ENCODE measurements at regions not wholly inside any gene's neighbourhood (a gene's known extent, or its start where the extent isn't known, plus 50 kb on each side); places are given as distances from the start of the nearest gene placed in this dataset.

DNA sequence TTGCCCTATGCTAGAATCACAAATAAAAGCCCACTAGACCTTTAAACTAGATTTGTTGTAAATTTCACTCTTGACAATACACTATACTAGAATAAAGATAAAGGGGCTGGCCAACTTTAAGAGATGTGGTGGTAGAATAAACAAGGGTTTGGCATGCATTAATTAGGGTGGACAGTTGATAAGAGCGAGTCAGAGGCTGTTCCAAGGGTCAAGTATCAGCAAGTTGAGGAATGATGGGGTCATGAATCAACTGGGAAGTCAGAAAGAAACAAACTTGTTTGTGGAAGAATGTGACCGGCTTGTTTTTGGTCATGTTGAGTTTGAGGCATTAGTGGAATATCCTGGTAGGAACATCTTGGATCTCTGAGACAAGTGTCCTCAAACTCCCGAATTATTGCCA is 398.3 kb upstream of the TNP1 start:
- CTCF ChIA-PET = no interaction called here
- TF ChIP-seq ARNT (IDR thresholded peaks at IDR 0.05) = no peak
- no peak for TF ChIP-seq FOXM1 (IDR thresholded peaks at IDR 0.05; ENCODE audit: borderline replicate concordance)
- TF ChIP-seq LEF1 (IDR thresholded peaks at IDR 0.05; ENCODE audit: borderline replicate concordance) = no peak
- POLR2A ChIA-PET = no interaction called here
- no peak for DNase-seq (ENCODE audit: extremely low spot score)

DNA sequence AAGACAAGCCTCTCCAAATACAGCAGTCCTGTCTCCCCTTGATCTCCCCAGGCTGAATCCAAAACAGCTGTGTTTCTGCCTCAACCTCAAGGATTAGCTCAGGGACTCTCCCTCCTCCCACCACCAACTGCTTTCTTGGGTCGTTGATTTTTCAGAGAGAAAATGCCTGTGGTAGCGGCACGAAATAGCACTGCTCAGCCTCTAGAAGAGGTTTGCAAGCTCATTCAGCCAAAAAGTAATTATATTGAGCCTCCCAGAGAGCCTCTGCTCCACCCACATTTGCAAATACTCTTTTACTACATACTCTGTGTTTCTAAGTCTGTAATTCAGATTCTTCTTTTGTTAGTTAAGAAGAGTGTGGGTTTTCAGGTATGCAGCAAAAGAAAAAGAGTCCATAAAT is 396.4 kb upstream of the TNP1 start:
- no peak for DNase-seq (ENCODE audit: extremely low spot score)
- ChIA-PET CTCF (no interaction called here), POLR2A (no interaction called here)
- TF ChIP-seq FOXA1 (IDR thresholded peaks at IDR 0.05) = no peak
- TF ChIP-seq FOXM1 (IDR thresholded peaks at IDR 0.05; ENCODE audit: borderline replicate concordance) = no peak
- TF ChIP-seq ARNT (IDR thresholded peaks at IDR 0.05) = no peak
- no peak for TF ChIP-seq FOXK2 (IDR thresholded peaks at IDR 0.05)
- TF ChIP-seq L3MBTL2 (conservative IDR thresholded peaks at IDR 0.05) = no peak
- no peak for TF ChIP-seq ELF4 (IDR thresholded peaks at IDR 0.05)
- no peak for TF ChIP-seq CTBP1 (IDR thresholded peaks at IDR 0.05; ENCODE audit: borderline replicate concordance)
- no peak for TF ChIP-seq HDGF (IDR thresholded peaks at IDR 0.05; ENCODE audit: borderline replicate concordance)
- no peak for TF ChIP-seq ZNF384 (IDR thresholded peaks at IDR 0.05)
- no peak for TF ChIP-seq BHLHE40 (IDR thresholded peaks at IDR 0.05; ENCODE audit: borderline replicate concordance)
- no peak for TF ChIP-seq TARDBP (IDR thresholded peaks at IDR 0.05)
- no peak for TF ChIP-seq SP1 (IDR thresholded peaks at IDR 0.05)
- TF ChIP-seq SUZ12 (IDR thresholded peaks at IDR 0.05) = no peak
- TF ChIP-seq, protein P1, sequence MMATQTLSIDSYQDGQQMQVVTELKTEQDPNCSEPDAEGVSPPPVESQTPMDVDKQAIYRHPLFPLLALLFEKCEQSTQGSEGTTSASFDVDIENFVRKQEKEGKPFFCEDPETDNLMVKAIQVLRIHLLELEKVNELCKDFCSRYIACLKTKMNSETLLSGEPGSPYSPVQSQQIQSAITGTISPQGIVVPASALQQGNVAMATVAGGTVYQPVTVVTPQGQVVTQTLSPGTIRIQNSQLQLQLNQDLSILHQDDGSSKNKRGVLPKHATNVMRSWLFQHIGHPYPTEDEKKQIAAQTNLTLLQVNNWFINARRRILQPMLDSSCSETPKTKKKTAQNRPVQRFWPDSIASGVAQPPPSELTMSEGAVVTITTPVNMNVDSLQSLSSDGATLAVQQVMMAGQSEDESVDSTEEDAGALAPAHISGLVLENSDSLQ (IDR thresholded peaks at IDR 0.05) = no peak
- TF ChIP-seq NFRKB (IDR thresholded peaks at IDR 0.05) = no peak
- no peak for TF ChIP-seq LEF1 (IDR thresholded peaks at IDR 0.05; ENCODE audit: borderline replicate concordance)

DNA sequence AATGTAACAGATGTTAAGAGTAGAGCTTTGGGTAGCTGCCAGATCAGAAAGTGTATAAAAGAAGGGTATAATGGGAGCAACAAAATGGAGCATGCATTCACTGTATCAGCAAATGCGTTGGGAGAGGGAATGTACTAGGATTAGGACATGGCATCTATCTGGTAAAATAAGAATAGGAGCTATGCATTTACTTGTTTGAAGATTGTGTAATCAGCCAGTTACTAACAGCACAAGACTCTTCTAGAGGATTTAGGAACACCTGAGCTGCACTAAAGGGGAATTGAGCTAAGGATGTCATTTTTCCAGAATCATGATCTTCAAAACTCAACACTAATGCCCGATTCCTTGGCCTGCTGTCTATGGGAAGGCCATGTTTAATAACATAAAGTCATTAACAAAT is 394.2 kb upstream of the TNP1 start:
- ChIA-PET CTCF (no interaction called here), POLR2A (no interaction called here)
- TF ChIP-seq NFRKB (IDR thresholded peaks at IDR 0.05) (no peak), ZNF384 (IDR thresholded peaks at IDR 0.05) (no peak), TARDBP (IDR thresholded peaks at IDR 0.05) (no peak), FOXK2 (IDR thresholded peaks at IDR 0.05) (no peak), LEF1 (IDR thresholded peaks at IDR 0.05; ENCODE audit: borderline replicate concordance) (no peak), CTBP1 (IDR thresholded peaks at IDR 0.05; ENCODE audit: borderline replicate concordance) (no peak), FOXA1 (IDR thresholded peaks at IDR 0.05) (no peak), HDGF (IDR thresholded peaks at IDR 0.05; ENCODE audit: borderline replicate concordance) (no peak), L3MBTL2 (conservative IDR thresholded peaks at IDR 0.05) (no peak)
- no peak for DNase-seq (ENCODE audit: extremely low spot score)

DNA sequence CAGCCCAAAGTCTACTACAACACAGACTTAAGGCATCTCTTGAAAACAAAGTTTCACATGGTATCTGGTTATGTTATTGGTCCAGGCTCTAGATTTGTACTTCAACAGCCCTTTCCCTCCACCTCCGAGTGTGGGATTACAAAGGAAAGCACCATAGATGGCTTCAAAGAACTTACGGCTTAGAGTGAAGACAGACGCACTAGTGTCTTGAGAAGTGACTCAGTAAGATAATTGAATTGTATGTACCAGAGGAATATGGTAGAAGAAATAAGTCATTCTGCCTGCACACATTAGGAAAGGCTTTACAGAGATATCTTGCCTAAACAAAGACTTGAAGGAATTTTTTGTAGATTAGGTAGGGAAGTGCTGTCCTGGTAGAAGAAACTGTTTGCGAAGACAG is 392.3 kb upstream of the TNP1 start:
- no peak for DNase-seq (ENCODE audit: extremely low spot score)
- ChIA-PET CTCF (no interaction called here), POLR2A (no interaction called here)
- TF ChIP-seq SP1 (IDR thresholded peaks at IDR 0.05) = no peak
- no peak for TF ChIP-seq NFRKB (IDR thresholded peaks at IDR 0.05)
- TF ChIP-seq FOXM1 (IDR thresholded peaks at IDR 0.05; ENCODE audit: borderline replicate concordance) = no peak
- no peak for TF ChIP-seq HDGF (IDR thresholded peaks at IDR 0.05; ENCODE audit: borderline replicate concordance)
- TF ChIP-seq CTBP1 (IDR thresholded peaks at IDR 0.05; ENCODE audit: borderline replicate concordance) = no peak
- TF ChIP-seq ARNT (IDR thresholded peaks at IDR 0.05) = no peak
- TF ChIP-seq ZNF384 (IDR thresholded peaks at IDR 0.05) = no peak
- TF ChIP-seq ELF4 (IDR thresholded peaks at IDR 0.05) = no peak
- TF ChIP-seq SUZ12 (IDR thresholded peaks at IDR 0.05) = no peak
- TF ChIP-seq TARDBP (IDR thresholded peaks at IDR 0.05) = no peak
- no peak for TF ChIP-seq BHLHE40 (IDR thresholded peaks at IDR 0.05; ENCODE audit: borderline replicate concordance)
- TF ChIP-seq FOXK2 (IDR thresholded peaks at IDR 0.05) = no peak
- no peak for TF ChIP-seq FOXA1 (IDR thresholded peaks at IDR 0.05)
- TF ChIP-seq LEF1 (IDR thresholded peaks at IDR 0.05; ENCODE audit: borderline replicate concordance) = no peak

DNA sequence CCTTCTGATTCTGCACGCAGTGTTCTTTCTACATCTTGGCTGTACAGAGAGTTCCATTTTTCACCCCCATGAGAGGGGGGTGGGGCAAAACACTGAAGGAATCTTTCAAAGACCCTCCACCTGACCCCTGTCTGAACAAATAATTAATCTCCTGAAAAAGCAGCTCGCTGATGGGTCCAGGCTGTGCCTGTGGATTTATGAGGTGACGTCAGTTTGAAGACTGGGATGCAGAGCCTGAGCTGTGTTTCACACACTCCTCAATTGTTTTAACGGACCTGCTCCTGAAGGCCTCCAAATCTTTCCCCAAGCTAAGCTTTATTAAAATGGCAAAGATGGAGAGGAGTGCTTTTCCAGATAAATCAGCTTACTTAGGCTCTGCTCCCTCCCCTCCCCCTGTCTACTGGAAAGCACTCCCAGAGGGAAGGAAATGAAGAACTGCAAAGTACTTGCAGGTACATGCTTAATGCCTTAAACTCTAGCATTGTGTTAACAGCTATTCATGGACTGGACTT is 390.2 kb upstream of the TNP1 start:
- TF ChIP-seq L3MBTL2 (conservative IDR thresholded peaks at IDR 0.05) = no peak
- no peak for TF ChIP-seq HDGF (IDR thresholded peaks at IDR 0.05; ENCODE audit: borderline replicate concordance)
- TF ChIP-seq, protein P1 (IDR thresholded peaks at IDR 0.05) = peak; percentile 79
- POLR2A ChIA-PET = interaction anchor here (0.8 kb wide), 1 partner anchor 552 kb away, joined by 3 read pairs; no protein-coding TSS in a partner anchor
- CTCF ChIA-PET = no interaction called here

DNA sequence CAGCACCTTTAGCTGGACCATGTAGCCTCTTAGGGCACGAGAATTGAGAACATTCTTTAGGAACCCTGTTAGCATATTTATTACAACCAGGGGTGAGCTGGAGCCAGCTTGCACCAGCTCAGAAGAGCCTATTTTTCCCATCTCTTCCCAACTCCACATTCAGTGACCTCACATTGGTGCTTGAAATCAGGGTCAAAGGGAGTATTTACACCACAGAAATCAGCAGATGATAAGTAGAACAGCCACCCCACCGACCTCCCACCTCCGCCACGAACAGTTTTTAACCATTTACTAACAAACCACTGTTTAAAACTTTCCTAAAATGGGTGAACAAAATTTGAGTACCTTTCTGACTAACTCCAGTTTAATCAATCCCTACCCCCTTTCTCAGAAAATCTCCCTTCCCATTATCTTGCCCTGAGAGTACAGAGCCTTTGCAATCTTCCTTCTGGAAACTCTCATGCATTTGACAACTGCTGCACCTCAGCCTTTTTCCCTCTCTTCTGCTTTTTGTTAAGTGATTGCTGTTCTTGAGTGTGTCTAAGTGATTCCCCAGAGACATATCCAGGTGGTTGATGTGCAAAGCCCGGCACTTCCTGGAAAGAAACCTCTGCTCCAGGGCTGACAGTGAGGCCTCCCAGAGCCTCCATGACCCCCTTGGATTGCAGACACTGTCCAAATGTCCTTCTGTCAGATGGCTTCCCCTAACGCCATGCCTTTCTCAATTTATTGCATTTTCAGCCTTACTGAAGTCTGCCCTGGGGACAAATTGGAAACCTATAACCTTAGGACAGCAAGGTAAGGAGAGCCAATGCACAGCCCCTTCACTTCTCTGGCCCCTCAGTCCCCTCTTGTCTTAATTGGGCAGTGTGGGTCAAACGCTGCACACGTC is 389.5 kb upstream of the TNP1 start:
- TF ChIP-seq FOXK2 (IDR thresholded peaks at IDR 0.05) = no peak
- TF ChIP-seq ZNF384 (IDR thresholded peaks at IDR 0.05) = no peak
- TF ChIP-seq FOXM1 (IDR thresholded peaks at IDR 0.05; ENCODE audit: borderline replicate concordance) = no peak
- no peak for TF ChIP-seq BHLHE40 (IDR thresholded peaks at IDR 0.05; ENCODE audit: borderline replicate concordance)
- TF ChIP-seq SUZ12 (IDR thresholded peaks at IDR 0.05) = no peak
- no peak for TF ChIP-seq CTBP1 (IDR thresholded peaks at IDR 0.05; ENCODE audit: borderline replicate concordance)
- no peak for TF ChIP-seq NFRKB (IDR thresholded peaks at IDR 0.05)
- TF ChIP-seq LEF1 (IDR thresholded peaks at IDR 0.05; ENCODE audit: borderline replicate concordance) = no peak
- no peak for TF ChIP-seq ARNT (IDR thresholded peaks at IDR 0.05)
- no peak for TF ChIP-seq FOXA1 (IDR thresholded peaks at IDR 0.05)
- no peak for TF ChIP-seq HDGF (IDR thresholded peaks at IDR 0.05; ENCODE audit: borderline replicate concordance)
- TF ChIP-seq ELF4 (IDR thresholded peaks at IDR 0.05) = no peak
- TF ChIP-seq, protein P1 (IDR thresholded peaks at IDR 0.05) = no peak
- no peak for TF ChIP-seq TARDBP (IDR thresholded peaks at IDR 0.05)
- TF ChIP-seq L3MBTL2 (conservative IDR thresholded peaks at IDR 0.05) = no peak
- TF ChIP-seq SP1 (IDR thresholded peaks at IDR 0.05) = no peak
- ChIA-PET CTCF (no interaction called here), POLR2A (interaction anchor here (0.8 kb wide), 1 partner anchor 551 kb away, joined by 3 read pairs; no protein-coding TSS in a partner anchor)
- DNase-seq (ENCODE audit: extremely low spot score) = no peak

More for the DNA sequence above, 390.2 kb upstream of the TNP1 start:
- DNase-seq (ENCODE audit: extremely low spot score) = peak; percentile 46

Measured in HEK293T (cell line).